Skeletal muscle tissue (tissue), 3 donors: ENCODE measurements at regions not wholly inside any gene's neighbourhood (a gene's known extent, or its start where the extent isn't known, plus 50 kb on each side); places are given as distances from the start of the nearest gene placed in this dataset.
"Not testable (repeated sequence)": the region's sequence is repeated elsewhere in the genome, so short reads cannot be mapped to it uniquely, and the experiment has no call there.

Experiments
- H3K27ac ChIP-seq: one replicate; pipeline ENCODE4 v1.7.0; 2013; ENCODE audit warnings: mild to moderate bottlenecking, low read depth, low read length, inconsistent platforms
- H3K27me3 ChIP-seq, 3 donors: one replicate each; pipeline ENCODE4 v1.7.0; 2013; ENCODE audit warnings: low read length in 3 of 3; ENCODE audit not compliant: control insufficient read depth in 3 of 3, insufficient read depth in 3 of 3
- H3K36me3 ChIP-seq, 3 donors: one replicate each; pipeline ENCODE4 v1.7.0; 2013; ENCODE audit warnings: low read length in 3 of 3; ENCODE audit not compliant: control insufficient read depth in 3 of 3, insufficient read depth in 3 of 3
- H3K4me1 ChIP-seq, 3 donors: one replicate each; pipeline ENCODE4 v1.7.0; 2013; ENCODE audit warnings: low read length in 3 of 3, mild to moderate bottlenecking in 3 of 3; ENCODE audit not compliant: control insufficient read depth in 3 of 3, insufficient read depth in 3 of 3
- H3K4me3 ChIP-seq, 3 donors: one replicate each; pipeline ENCODE4 v1.7.0; 2013; ENCODE audit warnings: low read length in 3 of 3
- H3K9ac ChIP-seq, 3 donors: one replicate each; pipeline ENCODE4 v1.7.0; 2013; ENCODE audit warnings: low read length in 3 of 3, mild to moderate bottlenecking in 3 of 3, moderate library complexity in 2 of 3, low read depth in 1 of 3
- H3K9me3 ChIP-seq, 3 donors: one replicate each; pipeline ENCODE4 v1.7.0; 2013; ENCODE audit warnings: low read length in 3 of 3; ENCODE audit not compliant: control insufficient read depth in 3 of 3
- donor health status: Osteomylitis.

DNA sequence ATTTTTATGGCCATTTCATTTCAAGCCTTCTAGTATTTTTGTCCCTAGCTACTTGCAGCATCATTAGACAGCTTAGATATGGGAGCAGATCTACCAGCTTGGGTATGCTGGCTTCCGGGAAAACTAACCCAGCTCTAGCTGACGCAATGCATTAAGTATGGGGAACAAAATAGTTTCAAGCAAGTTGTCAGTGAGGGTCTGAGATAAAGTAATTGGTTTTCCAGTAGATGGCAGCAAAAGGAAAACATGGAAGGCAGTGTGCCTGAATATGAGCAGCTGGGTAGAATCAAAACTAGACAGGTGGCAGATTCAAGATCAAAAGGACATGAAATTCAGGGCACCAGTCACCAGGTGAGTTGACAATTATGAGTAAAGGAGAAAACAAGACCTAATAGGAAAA, 340.9 kb upstream of the CTSO start:
- no peak overlapping the region for H3K4me3 ChIP-seq
- no peaks in the 10 kb centered on the region for H3K36me3 ChIP-seq
- H3K9me3 ChIP-seq, result no peaks in the 10 kb centered on the region
- no peak overlapping the region for H3K27ac ChIP-seq
- H3K9ac ChIP-seq, result no peak overlapping the region
- no peaks in the 10 kb centered on the region for H3K4me1 ChIP-seq
- H3K27me3 ChIP-seq, result no peaks in the 10 kb centered on the region

DNA sequence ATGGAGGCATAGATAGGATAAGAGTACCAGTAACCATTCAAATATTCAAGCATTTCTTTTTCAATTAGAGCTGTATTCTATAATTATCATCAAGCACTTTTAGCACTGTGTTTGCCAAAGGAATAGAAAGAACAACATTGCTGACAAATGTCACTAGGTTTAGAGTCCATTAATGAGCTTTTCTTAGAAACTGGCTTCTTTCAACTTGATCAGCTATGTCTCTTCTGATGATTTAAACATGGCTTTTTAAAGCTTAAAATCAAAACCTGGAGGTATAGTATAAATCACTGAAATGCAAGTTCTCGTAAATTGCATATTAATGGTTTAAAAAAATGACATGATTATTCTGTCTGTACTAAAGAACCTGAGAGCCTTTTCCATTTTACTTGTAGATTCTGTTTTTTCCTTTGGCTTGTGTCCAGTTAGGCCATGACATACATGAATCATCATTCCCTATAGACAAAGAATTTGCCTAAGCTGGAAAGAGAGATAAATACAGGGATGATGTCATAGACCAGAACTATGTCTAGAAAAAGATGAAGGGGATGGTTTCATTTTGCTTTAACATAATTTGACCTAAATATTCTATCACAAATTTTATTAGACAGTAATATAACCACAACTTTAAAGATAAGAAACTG, 340.1 kb upstream of the CTSO start:
- Histone ChIP-seq H3K36me3 (no peaks in the 10 kb centered on the region), H3K4me3 (no peak overlapping the region), H3K27me3 (no peaks in the 10 kb centered on the region), H3K4me1 (no peaks in the 10 kb centered on the region), H3K9ac (no peak overlapping the region), H3K9me3 (no peaks in the 10 kb centered on the region), H3K27ac (no peak overlapping the region)

DNA sequence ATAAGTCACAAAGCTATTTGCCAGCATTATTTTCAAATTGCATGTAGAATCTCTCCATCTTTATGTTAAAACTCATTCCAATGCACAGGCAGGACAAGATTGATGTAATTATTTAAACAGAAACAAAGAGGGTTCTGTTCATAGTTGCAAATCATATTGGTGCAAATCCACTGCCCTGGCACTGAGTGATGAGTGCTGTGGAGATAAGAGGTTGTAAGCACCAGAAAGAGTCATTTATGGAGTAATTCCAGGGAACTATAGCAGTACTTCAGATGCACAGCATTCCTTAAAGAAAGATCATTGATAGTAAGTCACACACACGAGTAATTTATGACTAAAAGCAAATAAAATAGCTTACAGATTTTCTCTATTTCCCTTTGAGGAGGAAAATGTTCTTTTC, 337.7 kb upstream of the CTSO start:
- H3K9ac ChIP-seq, result no peak overlapping the region
- no peak overlapping the region for H3K4me3 ChIP-seq
- no peaks in the 10 kb centered on the region for H3K36me3 ChIP-seq
- no peaks in the 10 kb centered on the region for H3K9me3 ChIP-seq
- H3K27ac ChIP-seq, result no peak overlapping the region
- no peaks in the 10 kb centered on the region for H3K27me3 ChIP-seq
- H3K4me1 ChIP-seq, result no peaks in the 10 kb centered on the region

DNA sequence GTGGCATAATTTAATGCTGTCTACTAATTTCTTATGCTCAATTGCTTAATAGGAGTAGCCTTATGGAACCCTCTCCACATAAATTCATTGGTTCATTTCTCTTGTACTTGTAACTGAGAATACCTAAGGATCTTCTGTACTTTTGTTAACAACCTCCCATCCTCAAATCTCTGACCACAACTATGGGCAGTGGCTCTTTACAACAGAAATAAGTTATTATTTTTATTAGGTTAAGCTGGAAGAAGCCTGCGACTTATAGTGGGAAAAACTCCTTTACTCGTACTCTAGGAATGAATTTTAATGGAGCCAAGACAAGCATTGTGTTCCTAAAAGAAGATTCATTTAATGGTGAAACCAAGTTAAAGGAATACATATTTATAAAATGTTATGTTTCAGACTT, 337.1 kb upstream of the CTSO start:
- Histone ChIP-seq H3K27me3 (no peaks in the 10 kb centered on the region), H3K27ac (no peak overlapping the region)

DNA sequence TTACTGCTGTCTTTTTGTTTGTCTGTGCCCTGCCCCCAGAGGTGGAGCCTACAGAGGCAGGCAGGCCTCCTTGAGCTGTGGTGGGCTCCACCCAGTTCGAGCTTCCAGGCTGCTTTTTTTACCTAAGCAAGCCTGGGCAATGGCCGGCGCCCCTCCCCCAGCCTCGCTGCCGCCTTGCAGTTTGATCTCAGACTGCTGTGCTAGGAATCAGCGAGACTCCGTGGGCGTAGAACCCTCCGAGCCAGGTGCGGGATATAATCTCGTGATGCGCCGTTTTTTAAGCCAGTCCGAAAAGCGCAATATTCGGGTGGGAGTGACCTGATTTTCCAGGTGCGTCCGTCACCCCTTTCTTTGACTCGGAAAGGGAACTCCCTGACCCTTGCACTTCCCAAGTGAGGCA, 336.4 kb upstream of the CTSO start:
- H3K9me3 ChIP-seq, H3K36me3 ChIP-seq, H3K9ac ChIP-seq, H3K4me1 ChIP-seq, H3K27ac ChIP-seq, H3K4me3 ChIP-seq, H3K27me3 ChIP-seq: not testable (repeated sequence)

More for the DNA sequence above, 337.1 kb upstream of the CTSO start:
- H3K9me3 ChIP-seq, result no peaks in the 10 kb centered on the region
- H3K4me3 ChIP-seq, result no peak overlapping the region
- no peaks in the 10 kb centered on the region for H3K36me3 ChIP-seq
- no peaks in the 10 kb centered on the region for H3K4me1 ChIP-seq
- H3K9ac ChIP-seq, result no peak overlapping the region

DNA sequence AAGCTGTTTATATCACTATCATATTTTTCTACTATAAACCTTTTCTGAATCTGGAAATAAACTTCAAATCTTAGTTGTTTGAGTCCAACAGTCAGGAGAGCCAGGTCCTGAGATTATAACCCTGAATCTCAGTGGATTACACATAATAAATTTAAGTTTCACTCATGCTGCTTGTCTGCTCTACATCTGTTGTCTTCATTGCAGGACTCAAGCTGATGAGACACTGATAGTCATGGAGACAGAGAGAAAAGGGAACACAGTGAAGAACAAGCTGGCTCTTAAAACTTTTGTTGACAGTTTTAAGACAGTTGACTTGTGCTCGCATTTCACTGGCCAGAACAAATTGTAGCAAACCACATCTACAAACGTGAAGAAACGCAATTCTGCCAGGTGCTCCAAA, 327.0 kb upstream of the CTSO start:
- H3K4me1 ChIP-seq, result no peaks in the 10 kb centered on the region
- no peak overlapping the region for H3K9ac ChIP-seq
- no peak overlapping the region for H3K4me3 ChIP-seq
- no peaks in the 10 kb centered on the region for H3K27me3 ChIP-seq
- H3K27ac ChIP-seq, result no peak overlapping the region
- no peaks in the 10 kb centered on the region for H3K9me3 ChIP-seq
- H3K36me3 ChIP-seq, result no peaks in the 10 kb centered on the region

DNA sequence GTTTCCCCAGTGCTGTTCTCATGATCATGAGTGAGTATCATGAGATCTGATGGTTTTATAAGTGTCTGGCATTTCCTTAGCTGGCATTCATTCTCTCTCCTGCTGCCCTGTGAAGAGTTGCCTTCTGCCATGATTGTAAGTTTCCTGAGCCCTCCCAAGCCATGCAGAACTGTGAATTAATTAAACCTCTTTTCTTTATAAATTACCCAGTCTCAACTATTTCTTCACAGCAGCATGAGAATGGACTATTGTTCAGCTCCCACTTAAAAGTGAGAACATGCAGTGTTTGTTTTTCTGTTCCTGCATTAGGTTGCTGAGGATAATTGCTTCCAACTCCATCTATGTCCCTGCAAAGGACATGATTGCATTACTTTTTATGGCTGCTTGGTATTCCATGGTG, 311.7 kb upstream of the CTSO start:
- Histone ChIP-seq H3K9ac (no peak overlapping the region), H3K4me1 (no peaks in the 10 kb centered on the region), H3K9me3 (no peaks in the 10 kb centered on the region), H3K27me3 (no peaks in the 10 kb centered on the region), H3K4me3 (no peak overlapping the region), H3K36me3 (no peaks in the 10 kb centered on the region), H3K27ac (no peak overlapping the region)

DNA sequence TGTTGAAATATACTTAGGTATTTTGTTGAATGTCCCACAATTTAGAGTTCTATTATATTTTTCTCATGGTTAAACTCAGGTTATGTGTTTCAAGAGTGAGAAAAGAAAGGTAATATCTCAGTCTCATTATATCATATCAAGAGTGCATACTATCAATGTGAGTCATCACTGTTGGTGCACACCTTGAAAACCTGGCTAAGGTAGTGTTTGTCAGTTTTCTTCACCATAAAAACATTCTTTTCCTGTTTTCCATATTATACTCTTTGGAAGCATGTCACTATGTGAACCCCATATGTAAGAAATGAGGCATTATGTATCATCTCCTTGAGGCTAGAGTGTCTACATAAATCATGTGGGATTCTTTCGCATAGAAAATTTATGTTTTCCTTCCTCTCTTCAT, 307.6 kb upstream of the CTSO start:
- Histone ChIP-seq H3K4me1 (no peaks in the 10 kb centered on the region), H3K9ac (no peak overlapping the region), H3K27me3 (no peaks in the 10 kb centered on the region), H3K4me3 (no peak overlapping the region), H3K36me3 (no peaks in the 10 kb centered on the region), H3K27ac (no peak overlapping the region), H3K9me3 (no peaks in the 10 kb centered on the region)

DNA sequence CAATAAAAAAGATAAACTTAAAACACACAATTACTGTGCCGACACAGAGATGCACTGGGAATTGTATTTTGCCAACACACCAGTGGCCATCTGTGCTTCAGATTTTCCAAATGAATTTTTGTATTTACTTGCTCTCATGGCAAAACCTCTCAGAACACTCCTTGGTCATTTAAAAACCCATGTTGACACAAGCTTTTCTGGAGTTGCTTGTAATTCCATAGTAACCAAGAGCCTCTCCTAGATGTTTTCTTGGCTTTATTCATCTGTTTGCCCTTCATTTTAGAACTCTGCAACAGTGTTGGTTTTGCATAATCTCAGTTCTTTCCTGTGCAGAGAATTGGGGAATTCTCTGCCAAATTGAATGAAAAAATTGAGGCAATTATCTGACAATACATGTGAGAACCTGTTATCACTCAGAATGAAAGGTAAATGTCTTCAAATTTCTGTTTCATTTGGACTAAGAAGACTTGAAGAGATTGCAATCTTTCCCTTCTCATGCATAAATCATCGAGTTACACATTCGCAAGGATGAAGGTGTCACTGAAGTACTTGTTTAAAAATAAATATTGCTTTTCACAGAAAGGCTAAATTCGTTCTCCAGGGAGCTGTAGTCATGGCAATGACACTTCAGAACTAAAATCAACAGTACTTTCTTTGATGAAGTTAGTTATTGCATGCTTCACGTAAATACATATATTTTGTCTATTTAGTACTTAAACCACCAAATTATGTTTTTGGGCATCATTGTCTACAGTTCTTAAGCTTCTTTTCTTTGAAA, 301.8 kb upstream of the CTSO start:
- Histone ChIP-seq H3K9me3 (no peaks in the 10 kb centered on the region), H3K4me3 (no peak overlapping the region), H3K36me3 (no peaks in the 10 kb centered on the region), H3K9ac (no peak overlapping the region), H3K27ac (no peak overlapping the region), H3K27me3 (no peaks in the 10 kb centered on the region), H3K4me1 (peaks cover 0 to 4% (median 0%) of the 10 kb centered on the region in 3 donors)

DNA sequence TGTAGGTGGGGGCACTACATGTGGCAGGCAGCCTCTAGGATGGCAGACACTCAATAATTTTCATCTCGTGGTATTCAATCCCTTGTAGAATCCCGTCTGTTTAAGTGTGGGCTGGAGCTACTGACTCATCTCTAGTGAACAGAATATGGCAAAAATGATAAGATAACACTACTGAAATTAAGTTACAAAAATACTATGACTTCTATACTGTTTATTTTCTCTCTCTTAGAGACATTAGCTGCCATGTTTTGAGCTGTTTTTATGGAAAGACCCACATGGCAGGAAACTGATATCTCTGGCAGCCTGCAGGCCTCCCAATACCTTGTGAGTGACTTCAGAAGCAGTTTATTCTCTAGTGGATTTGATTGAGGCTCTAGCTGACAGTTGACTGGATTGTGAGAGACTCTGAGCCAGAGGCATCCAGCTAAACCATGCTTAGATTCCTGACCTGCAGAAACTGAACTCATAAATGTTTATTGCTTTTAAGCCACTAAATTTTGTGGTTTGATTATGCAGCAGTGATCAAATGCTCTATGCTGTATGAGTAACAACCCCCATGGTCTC, 298.8 kb upstream of the CTSO start:
- no peak overlapping the region for H3K27ac ChIP-seq
- no peaks in the 10 kb centered on the region for H3K27me3 ChIP-seq
- no peak overlapping the region for H3K9ac ChIP-seq
- no peak overlapping the region for H3K4me3 ChIP-seq
- peaks cover 0 to 4% (median 0%) of the 10 kb centered on the region in 3 donors for H3K4me1 ChIP-seq
- no peaks in the 10 kb centered on the region for H3K9me3 ChIP-seq
- H3K36me3 ChIP-seq, result no peaks in the 10 kb centered on the region
